Nephron progenitor cell (in vitro differentiated cells): ENCODE measurements at regions not wholly inside any gene's neighbourhood (a gene's known extent, or its start where the extent isn't known, plus 50 kb on each side); places are given as distances from the start of the nearest gene placed in this dataset.
A peak's percentile ranks its signal among the peaks of the same experiment; 100 is the strongest.

Experiments used
- DNase-seq: peaks from one replicate; pipeline ENCODE4 v3.0.0; 2021
- H3K27ac Mint-ChIP-seq: 2 replicates; pipeline ENCODE4 v1.8.0; 2021; ENCODE audit warnings: mild to moderate bottlenecking, moderate library complexity, mixed read lengths
- H3K27me3 Mint-ChIP-seq: 2 replicates; pipeline ENCODE4 v1.8.0; 2021; ENCODE audit warnings: mild to moderate bottlenecking, low read depth, mixed read lengths; ENCODE audit not compliant: poor library complexity
- H3K36me3 Mint-ChIP-seq: 2 replicates; pipeline ENCODE4 v1.8.0; 2021; ENCODE audit warnings: low read depth, mixed read lengths
- H3K4me1 Mint-ChIP-seq: 2 replicates; pipeline ENCODE4 v1.8.0; 2021; ENCODE audit warnings: mixed read lengths
- H3K4me3 Mint-ChIP-seq: 2 replicates; pipeline ENCODE4 v1.8.0; 2021; ENCODE audit warnings: mild to moderate bottlenecking, moderate library complexity, mixed read lengths
- H3K9me3 Mint-ChIP-seq: 2 replicates; pipeline ENCODE4 v1.8.0; 2021; ENCODE audit warnings: mild to moderate bottlenecking, moderate library complexity, mixed read lengths
- CTCF ChIP-seq: fragments of 200-600 bp; sonication (generic); IDR thresholded peaks from 2 replicates; pipeline ENCODE4 v1.5.0; 2021; ENCODE audit warnings: antibody characterized with exemption

- peaks cover 3% of the 10 kb centered on the region for H3K27me3 Mint-ChIP-seq
- H3K4me3 Mint-ChIP-seq, result no peak overlapping the region
- DNase-seq, result no peak
- H3K36me3 Mint-ChIP-seq, result peaks cover 5% of the 10 kb centered on the region
- H3K4me1 Mint-ChIP-seq, result peaks cover 53% of the 10 kb centered on the region
- H3K9me3 Mint-ChIP-seq, result peaks cover 6% of the 10 kb centered on the region
- TF ChIP-seq CTCF, result no peak
- H3K27ac Mint-ChIP-seq, result no peak overlapping the region
These were observed 142.9 kb upstream of the IL12A start for GRCh38 chr3:159845737-159846136.

- no peak for TF ChIP-seq CTCF
- Mint-ChIP-seq H3K4me3 (no peak overlapping the region), H3K27ac (no peak overlapping the region), H3K36me3 (peaks cover 5% of the 10 kb centered on the region), H3K27me3 (peaks cover under 1% of the 10 kb centered on the region), H3K4me1 (peaks cover 49% of the 10 kb centered on the region), H3K9me3 (peaks cover 6% of the 10 kb centered on the region)
- DNase-seq, result no peak
These were observed 142.4 kb upstream of the IL12A start for GRCh38 chr3:159846255-159846654.

- peaks cover 69% of the 10 kb centered on the region for H3K4me1 Mint-ChIP-seq
- no peak for TF ChIP-seq CTCF
- peaks cover 5% of the 10 kb centered on the region for H3K36me3 Mint-ChIP-seq
- no peak overlapping the region for H3K27ac Mint-ChIP-seq
- H3K27me3 Mint-ChIP-seq, result no peaks in the 10 kb centered on the region
- DNase-seq, result no peak
- peaks cover 6% of the 10 kb centered on the region for H3K9me3 Mint-ChIP-seq
- H3K4me3 Mint-ChIP-seq, result no peak overlapping the region
These were observed 140.1 kb upstream of the IL12A start for GRCh38 chr3:159848348-159849118.

- peaks cover 6% of the 10 kb centered on the region for H3K9me3 Mint-ChIP-seq
These were observed 138.2 kb upstream of the IL12A start for GRCh38 chr3:159850481-159850880.

GRCh38 chr3:159852266-159852665, 136.4 kb upstream of the IL12A start:
- peaks cover 69% of the 10 kb centered on the region for H3K4me1 Mint-ChIP-seq
- H3K27me3 Mint-ChIP-seq, result no peaks in the 10 kb centered on the region
- H3K4me3 Mint-ChIP-seq, result peak overlapping the region; percentile 61
- peaks cover 5% of the 10 kb centered on the region for H3K36me3 Mint-ChIP-seq
- TF ChIP-seq CTCF, result no peak
- peaks cover 6% of the 10 kb centered on the region for H3K9me3 Mint-ChIP-seq
- H3K27ac Mint-ChIP-seq, result peak overlapping the region; percentile 96
- DNase-seq, result no peak

More at GRCh38 chr3:159850481-159850880, 138.2 kb upstream of the IL12A start:
- peaks cover 5% of the 10 kb centered on the region for H3K36me3 Mint-ChIP-seq
- no peak for TF ChIP-seq CTCF
- no peak for DNase-seq
- no peak overlapping the region for H3K4me3 Mint-ChIP-seq
- no peaks in the 10 kb centered on the region for H3K27me3 Mint-ChIP-seq
- H3K4me1 Mint-ChIP-seq, result peaks cover 69% of the 10 kb centered on the region
- H3K27ac Mint-ChIP-seq, result no peak overlapping the region
